ENCODE measurements at regions not wholly inside any gene's neighbourhood (a gene's known extent, or its start where the extent isn't known, plus 50 kb on each side); places are given as distances from the start of the nearest gene placed in this dataset.

GRCh38 chr3:161838021-161838420, 341.4 kb downstream of the OTOL1 start:
- Histone ChIP-seq H3K36me3 (ENCODE audit: control insufficient read depth in 2 of 2, insufficient read depth in 2 of 2, low read length in 2 of 2) (no peaks in the 10 kb centered on the region), H3K4me3 (ENCODE audit: low read length in 2 of 2) (no peak overlapping the region)

GRCh38 chr3:161848376-161848775, 351.8 kb downstream of the OTOL1 start:
- Histone ChIP-seq H3K27me3 (ENCODE audit: control insufficient read depth in 2 of 2, insufficient read depth in 2 of 2, low read length in 2 of 2) (no peaks in the 10 kb centered on the region), H3K4me3 (ENCODE audit: low read length in 2 of 2) (no peak overlapping the region), H3K9me3 (ENCODE audit: control insufficient read depth in 2 of 2, low read length in 2 of 2) (no peaks in the 10 kb centered on the region), H3K4me1 (ENCODE audit: control insufficient read depth in 2 of 2, insufficient read depth in 2 of 2, low read length in 2 of 2) (no peaks in the 10 kb centered on the region), H3K36me3 (ENCODE audit: control insufficient read depth in 2 of 2, insufficient read depth in 2 of 2, low read length in 2 of 2) (no peaks in the 10 kb centered on the region), H3K9ac (ENCODE audit: low read depth in 1 of 2, low read length in 2 of 2) (no peak overlapping the region), H3K27ac (ENCODE audit: low read depth in 2 of 2, low read length in 2 of 2) (no peak overlapping the region)

More at GRCh38 chr3:161838021-161838420, 341.4 kb downstream of the OTOL1 start:
- Histone ChIP-seq H3K4me1 (ENCODE audit: control insufficient read depth in 2 of 2, insufficient read depth in 2 of 2, low read length in 2 of 2) (no peaks in the 10 kb centered on the region), H3K27me3 (ENCODE audit: control insufficient read depth in 2 of 2, insufficient read depth in 2 of 2, low read length in 2 of 2) (no peaks in the 10 kb centered on the region), H3K9ac (ENCODE audit: low read depth in 1 of 2, low read length in 2 of 2) (no peak overlapping the region), H3K9me3 (ENCODE audit: control insufficient read depth in 2 of 2, low read length in 2 of 2) (no peaks in the 10 kb centered on the region), H3K27ac (ENCODE audit: low read depth in 2 of 2, low read length in 2 of 2) (no peak overlapping the region)

- H3K27ac ChIP-seq (ENCODE audit: low read depth in 2 of 2, low read length in 2 of 2), result no peak overlapping the region
- no peaks in the 10 kb centered on the region for H3K36me3 ChIP-seq (ENCODE audit: control insufficient read depth in 2 of 2, insufficient read depth in 2 of 2, low read length in 2 of 2)
- peaks cover 0 to 5% of the 10 kb centered on the region in 2 donors for H3K4me1 ChIP-seq (ENCODE audit: control insufficient read depth in 2 of 2, insufficient read depth in 2 of 2, low read length in 2 of 2)
- H3K4me3 ChIP-seq (ENCODE audit: low read length in 2 of 2), result no peak overlapping the region
- H3K27me3 ChIP-seq (ENCODE audit: control insufficient read depth in 2 of 2, insufficient read depth in 2 of 2, low read length in 2 of 2), result no peaks in the 10 kb centered on the region
- no peaks in the 10 kb centered on the region for H3K9me3 ChIP-seq (ENCODE audit: control insufficient read depth in 2 of 2, low read length in 2 of 2)
- H3K9ac ChIP-seq (ENCODE audit: low read depth in 1 of 2, low read length in 2 of 2), result no peak overlapping the region
These were observed 355.4 kb downstream of the OTOL1 start for GRCh38 chr3:161851941-161852566.

- Histone ChIP-seq H3K4me3 (ENCODE audit: low read length in 2 of 2) (no peak overlapping the region), H3K27me3 (ENCODE audit: control insufficient read depth in 2 of 2, insufficient read depth in 2 of 2, low read length in 2 of 2) (no peaks in the 10 kb centered on the region), H3K9ac (ENCODE audit: low read depth in 1 of 2, low read length in 2 of 2) (no peak overlapping the region), H3K9me3 (ENCODE audit: control insufficient read depth in 2 of 2, low read length in 2 of 2) (no peaks in the 10 kb centered on the region), H3K4me1 (ENCODE audit: control insufficient read depth in 2 of 2, insufficient read depth in 2 of 2, low read length in 2 of 2) (peaks cover 0 to 5% of the 10 kb centered on the region in 2 donors), H3K27ac (ENCODE audit: low read depth in 2 of 2, low read length in 2 of 2) (no peak overlapping the region), H3K36me3 (ENCODE audit: control insufficient read depth in 2 of 2, insufficient read depth in 2 of 2, low read length in 2 of 2) (no peaks in the 10 kb centered on the region)
These were observed 356.1 kb downstream of the OTOL1 start for GRCh38 chr3:161852744-161853143.

GRCh38 chr3:161854232-161854771, 357.7 kb downstream of the OTOL1 start:
- Histone ChIP-seq H3K36me3 (ENCODE audit: control insufficient read depth in 2 of 2, insufficient read depth in 2 of 2, low read length in 2 of 2) (no peaks in the 10 kb centered on the region), H3K4me3 (ENCODE audit: low read length in 2 of 2) (no peak overlapping the region), H3K27me3 (ENCODE audit: control insufficient read depth in 2 of 2, insufficient read depth in 2 of 2, low read length in 2 of 2) (no peaks in the 10 kb centered on the region), H3K9ac (ENCODE audit: low read depth in 1 of 2, low read length in 2 of 2) (no peak overlapping the region), H3K4me1 (ENCODE audit: control insufficient read depth in 2 of 2, insufficient read depth in 2 of 2, low read length in 2 of 2) (peaks cover 0 to 5% of the 10 kb centered on the region in 2 donors), H3K9me3 (ENCODE audit: control insufficient read depth in 2 of 2, low read length in 2 of 2) (no peaks in the 10 kb centered on the region), H3K27ac (ENCODE audit: low read depth in 2 of 2, low read length in 2 of 2) (no peak overlapping the region)

- Histone ChIP-seq H3K4me1 (ENCODE audit: control insufficient read depth in 2 of 2, insufficient read depth in 2 of 2, low read length in 2 of 2) (peaks cover 0 to 3% of the 10 kb centered on the region in 2 donors), H3K27ac (ENCODE audit: low read depth in 2 of 2, low read length in 2 of 2) (no peak overlapping the region), H3K9ac (ENCODE audit: low read depth in 1 of 2, low read length in 2 of 2) (no peak overlapping the region), H3K9me3 (ENCODE audit: control insufficient read depth in 2 of 2, low read length in 2 of 2) (no peaks in the 10 kb centered on the region), H3K27me3 (ENCODE audit: control insufficient read depth in 2 of 2, insufficient read depth in 2 of 2, low read length in 2 of 2) (no peaks in the 10 kb centered on the region), H3K4me3 (ENCODE audit: low read length in 2 of 2) (no peak overlapping the region), H3K36me3 (ENCODE audit: control insufficient read depth in 2 of 2, insufficient read depth in 2 of 2, low read length in 2 of 2) (no peaks in the 10 kb centered on the region)
These were observed 362.4 kb downstream of the OTOL1 start for GRCh38 chr3:161859057-161859456.

- Histone ChIP-seq H3K27ac (ENCODE audit: low read depth in 2 of 2, low read length in 2 of 2) (no peak overlapping the region), H3K27me3 (ENCODE audit: control insufficient read depth in 2 of 2, insufficient read depth in 2 of 2, low read length in 2 of 2) (no peaks in the 10 kb centered on the region), H3K4me1 (ENCODE audit: control insufficient read depth in 2 of 2, insufficient read depth in 2 of 2, low read length in 2 of 2) (no peaks in the 10 kb centered on the region), H3K36me3 (ENCODE audit: control insufficient read depth in 2 of 2, insufficient read depth in 2 of 2, low read length in 2 of 2) (no peaks in the 10 kb centered on the region), H3K4me3 (ENCODE audit: low read length in 2 of 2) (no peak overlapping the region), H3K9me3 (ENCODE audit: control insufficient read depth in 2 of 2, low read length in 2 of 2) (no peaks in the 10 kb centered on the region), H3K9ac (ENCODE audit: low read depth in 1 of 2, low read length in 2 of 2) (no peak overlapping the region)
These were observed 363.4 kb downstream of the OTOL1 start for GRCh38 chr3:161859865-161860450.

GRCh38 chr3:161863775-161864174, 367.2 kb downstream of the OTOL1 start:
- Histone ChIP-seq H3K27ac (ENCODE audit: low read depth in 2 of 2, low read length in 2 of 2) (no peak overlapping the region), H3K36me3 (ENCODE audit: control insufficient read depth in 2 of 2, insufficient read depth in 2 of 2, low read length in 2 of 2) (no peaks in the 10 kb centered on the region), H3K4me1 (ENCODE audit: control insufficient read depth in 2 of 2, insufficient read depth in 2 of 2, low read length in 2 of 2) (no peaks in the 10 kb centered on the region), H3K4me3 (ENCODE audit: low read length in 2 of 2) (no peak overlapping the region), H3K9ac (ENCODE audit: low read depth in 1 of 2, low read length in 2 of 2) (no peak overlapping the region), H3K9me3 (ENCODE audit: control insufficient read depth in 2 of 2, low read length in 2 of 2) (no peaks in the 10 kb centered on the region), H3K27me3 (ENCODE audit: control insufficient read depth in 2 of 2, insufficient read depth in 2 of 2, low read length in 2 of 2) (no peaks in the 10 kb centered on the region)

GRCh38 chr3:161866176-161866575, 369.6 kb downstream of the OTOL1 start:
- Histone ChIP-seq H3K9ac (ENCODE audit: low read depth in 1 of 2, low read length in 2 of 2) (no peak overlapping the region), H3K27ac (ENCODE audit: low read depth in 2 of 2, low read length in 2 of 2) (no peak overlapping the region), H3K4me1 (ENCODE audit: control insufficient read depth in 2 of 2, insufficient read depth in 2 of 2, low read length in 2 of 2) (no peaks in the 10 kb centered on the region), H3K4me3 (ENCODE audit: low read length in 2 of 2) (no peak overlapping the region), H3K9me3 (ENCODE audit: control insufficient read depth in 2 of 2, low read length in 2 of 2) (no peaks in the 10 kb centered on the region), H3K27me3 (ENCODE audit: control insufficient read depth in 2 of 2, insufficient read depth in 2 of 2, low read length in 2 of 2) (no peaks in the 10 kb centered on the region), H3K36me3 (ENCODE audit: control insufficient read depth in 2 of 2, insufficient read depth in 2 of 2, low read length in 2 of 2) (no peaks in the 10 kb centered on the region)

GRCh38 chr3:161875483-161875882, 378.9 kb downstream of the OTOL1 start:
- no peaks in the 10 kb centered on the region for H3K4me1 ChIP-seq (ENCODE audit: control insufficient read depth in 2 of 2, insufficient read depth in 2 of 2, low read length in 2 of 2)
- no peak overlapping the region for H3K4me3 ChIP-seq (ENCODE audit: low read length in 2 of 2)
- H3K9me3 ChIP-seq (ENCODE audit: control insufficient read depth in 2 of 2, low read length in 2 of 2), result peaks cover 0 to 4% of the 10 kb centered on the region in 2 donors
- no peaks in the 10 kb centered on the region for H3K36me3 ChIP-seq (ENCODE audit: control insufficient read depth in 2 of 2, insufficient read depth in 2 of 2, low read length in 2 of 2)
- H3K9ac ChIP-seq (ENCODE audit: low read depth in 1 of 2, low read length in 2 of 2), result no peak overlapping the region
- H3K27ac ChIP-seq (ENCODE audit: low read depth in 2 of 2, low read length in 2 of 2), result no peak overlapping the region
- no peaks in the 10 kb centered on the region for H3K27me3 ChIP-seq (ENCODE audit: control insufficient read depth in 2 of 2, insufficient read depth in 2 of 2, low read length in 2 of 2)
